ENCODE measurements at regions not wholly inside any gene's neighbourhood (a gene's known extent, or its start where the extent isn't known, plus 50 kb on each side); places are given as distances from the start of the nearest gene placed in this dataset.

GRCh38 chr6:167409694-167410093, 84.8 kb downstream of the TTLL2 start:
- Histone ChIP-seq H3K4me1 (no peaks in the 10 kb centered on the region), H3K27me3 (peaks cover 28% of the 10 kb centered on the region), H3K9me3 (no peaks in the 10 kb centered on the region), H3K36me3 (no peaks in the 10 kb centered on the region), H3K27ac (no peak overlapping the region), H3K4me3 (no peak overlapping the region)
- DNase-seq (ENCODE audit: low spot score in 2 of 2): no peak
- TF ChIP-seq, protein P1, sequence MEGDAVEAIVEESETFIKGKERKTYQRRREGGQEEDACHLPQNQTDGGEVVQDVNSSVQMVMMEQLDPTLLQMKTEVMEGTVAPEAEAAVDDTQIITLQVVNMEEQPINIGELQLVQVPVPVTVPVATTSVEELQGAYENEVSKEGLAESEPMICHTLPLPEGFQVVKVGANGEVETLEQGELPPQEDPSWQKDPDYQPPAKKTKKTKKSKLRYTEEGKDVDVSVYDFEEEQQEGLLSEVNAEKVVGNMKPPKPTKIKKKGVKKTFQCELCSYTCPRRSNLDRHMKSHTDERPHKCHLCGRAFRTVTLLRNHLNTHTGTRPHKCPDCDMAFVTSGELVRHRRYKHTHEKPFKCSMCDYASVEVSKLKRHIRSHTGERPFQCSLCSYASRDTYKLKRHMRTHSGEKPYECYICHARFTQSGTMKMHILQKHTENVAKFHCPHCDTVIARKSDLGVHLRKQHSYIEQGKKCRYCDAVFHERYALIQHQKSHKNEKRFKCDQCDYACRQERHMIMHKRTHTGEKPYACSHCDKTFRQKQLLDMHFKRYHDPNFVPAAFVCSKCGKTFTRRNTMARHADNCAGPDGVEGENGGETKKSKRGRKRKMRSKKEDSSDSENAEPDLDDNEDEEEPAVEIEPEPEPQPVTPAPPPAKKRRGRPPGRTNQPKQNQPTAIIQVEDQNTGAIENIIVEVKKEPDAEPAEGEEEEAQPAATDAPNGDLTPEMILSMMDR (IDR thresholded peaks at IDR 0.05): no peak
- TF ChIP-seq EP300 (IDR thresholded peaks at IDR 0.05) (no peak), POLR2AphosphoS5 (IDR thresholded peaks at IDR 0.05) (no peak), POLR2A (IDR thresholded peaks at IDR 0.05) (no peak)
- WGBS: 86% methylated on average over 6 of the region's 6 CpGs

- WGBS: 55% methylated on average over 9 of the region's 9 CpGs
- no peak overlapping the region for H3K4me3 ChIP-seq
- H3K27ac ChIP-seq: no peak overlapping the region
- H3K9me3 ChIP-seq: no peaks in the 10 kb centered on the region
- no peaks in the 10 kb centered on the region for H3K4me1 ChIP-seq
- no peak for DNase-seq (ENCODE audit: low spot score in 2 of 2)
- no peaks in the 10 kb centered on the region for H3K36me3 ChIP-seq
- no peak for TF ChIP-seq EP300 (IDR thresholded peaks at IDR 0.05)
- TF ChIP-seq POLR2AphosphoS5 (IDR thresholded peaks at IDR 0.05): no peak
- TF ChIP-seq, protein P1 (IDR thresholded peaks at IDR 0.05): no peak
- TF ChIP-seq POLR2A (IDR thresholded peaks at IDR 0.05): no peak
- H3K27me3 ChIP-seq: peaks cover 22% of the 10 kb centered on the region
Measured at GRCh38 chr6:167410462-167410861, 85.6 kb downstream of the TTLL2 start.

GRCh38 chr6:167412506-167412905, 87.6 kb downstream of the TTLL2 start:
- DNase-seq (ENCODE audit: low spot score in 2 of 2): no peak
- H3K9me3 ChIP-seq: no peaks in the 10 kb centered on the region
- no peaks in the 10 kb centered on the region for H3K36me3 ChIP-seq
- 57% methylated on average over 5 of the region's 5 CpGs for WGBS
- no peaks in the 10 kb centered on the region for H3K4me1 ChIP-seq
- no peak overlapping the region for H3K27ac ChIP-seq
- peaks cover 15% of the 10 kb centered on the region for H3K27me3 ChIP-seq
- H3K4me3 ChIP-seq: no peak overlapping the region
- TF ChIP-seq EP300 (IDR thresholded peaks at IDR 0.05): no peak
- TF ChIP-seq, protein P1 (IDR thresholded peaks at IDR 0.05): no peak
- TF ChIP-seq POLR2A (IDR thresholded peaks at IDR 0.05): no peak
- TF ChIP-seq POLR2AphosphoS5 (IDR thresholded peaks at IDR 0.05): no peak

GRCh38 chr6:167415441-167415961, 90.6 kb downstream of the TTLL2 start:
- Histone ChIP-seq H3K27ac (no peak overlapping the region), H3K36me3 (no peaks in the 10 kb centered on the region), H3K27me3 (peaks cover 22% of the 10 kb centered on the region), H3K4me1 (no peaks in the 10 kb centered on the region), H3K9me3 (no peaks in the 10 kb centered on the region), H3K4me3 (no peak overlapping the region)
- WGBS: 79% methylated on average over 4 of the region's 18 CpGs
- TF ChIP-seq POLR2AphosphoS5 (IDR thresholded peaks at IDR 0.05): no peak
- no peak for TF ChIP-seq POLR2A (IDR thresholded peaks at IDR 0.05)
- no peak for TF ChIP-seq EP300 (IDR thresholded peaks at IDR 0.05)
- TF ChIP-seq, protein P1 (IDR thresholded peaks at IDR 0.05): no peak
- DNase-seq (ENCODE audit: low spot score in 2 of 2): no peak

DNA sequence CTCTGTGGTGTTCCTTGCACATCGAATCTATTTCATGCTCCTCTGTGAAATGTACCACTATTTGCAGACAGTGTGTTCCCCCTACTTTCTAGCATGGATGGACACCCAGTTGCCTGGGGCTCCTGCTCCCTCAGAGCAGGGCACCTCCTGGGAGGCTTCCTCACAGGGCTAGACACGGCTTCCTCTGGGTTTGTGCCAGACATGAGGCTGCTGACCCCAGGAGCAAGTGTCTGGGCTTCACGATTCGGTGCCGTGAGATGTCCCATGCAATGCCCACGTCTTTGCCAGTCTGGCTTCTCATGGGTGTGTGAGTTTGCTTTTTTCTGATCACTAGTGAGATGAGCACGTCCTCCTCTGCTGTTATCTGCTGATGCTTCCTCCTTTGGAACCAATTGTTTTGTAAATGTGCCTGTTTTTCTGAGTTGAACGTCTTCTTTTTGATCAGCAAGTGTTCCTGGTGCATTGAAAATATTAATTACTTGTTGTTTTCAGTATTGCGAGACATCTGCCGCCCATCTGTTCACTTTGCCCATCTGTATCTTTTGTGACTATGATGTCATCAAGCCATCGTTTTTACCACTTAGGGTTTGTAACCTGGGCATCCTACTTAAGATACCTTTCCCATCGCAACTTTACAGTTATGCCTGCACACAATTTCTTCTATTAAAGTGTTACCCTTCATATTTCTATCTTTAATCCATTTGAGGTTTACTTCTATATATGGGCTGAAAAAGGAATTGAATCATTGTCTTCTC, 92.0 kb downstream of the TTLL2 start:
- Histone ChIP-seq H3K4me3 (no peak overlapping the region), H3K36me3 (no peaks in the 10 kb centered on the region), H3K9me3 (no peaks in the 10 kb centered on the region), H3K27me3 (peaks cover 22% of the 10 kb centered on the region), H3K27ac (no peak overlapping the region), H3K4me1 (no peaks in the 10 kb centered on the region)
- TF ChIP-seq POLR2AphosphoS5 (IDR thresholded peaks at IDR 0.05): no peak
- DNase-seq (ENCODE audit: low spot score in 2 of 2): no peak
- WGBS: 51% methylated on average over 12 of the region's 12 CpGs

Measured in suprapubic skin (tissue), 4 donors.